ENCODE measurements at regions not wholly inside any gene's neighbourhood (a gene's known extent, or its start where the extent isn't known, plus 50 kb on each side); places are given as distances from the start of the nearest gene placed in this dataset.
"Not testable (repeated sequence)": the region's sequence is repeated elsewhere in the genome, so short reads cannot be mapped to it uniquely, and the experiment has no call there.

- H3K4me3 Mint-ChIP-seq = no peak overlapping the region
- H3K27ac Mint-ChIP-seq = peak overlapping the region in 1 of 8 donors; percentile 2
Measured at GRCh38 chr3:5051772-5052171, 70.3 kb upstream of the ARL8B start.

DNA sequence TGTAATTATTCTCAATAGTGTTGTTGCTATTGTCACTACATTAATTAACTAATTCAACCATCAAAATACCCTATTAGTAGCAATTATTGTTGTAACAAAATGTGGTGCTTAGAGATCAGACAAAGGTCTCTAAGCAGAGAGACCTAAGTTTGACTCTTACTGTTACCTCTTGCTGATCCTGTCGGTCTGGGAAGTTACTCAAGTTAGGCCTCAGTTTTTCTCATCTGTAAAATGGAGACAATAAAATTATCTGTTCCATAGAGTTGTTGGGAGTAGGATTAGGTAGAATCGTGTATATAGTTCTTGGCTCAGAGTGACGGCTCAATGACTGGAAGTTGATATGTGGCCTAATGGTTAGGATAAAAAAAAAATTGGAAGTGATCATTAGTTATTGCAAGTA lies 69.8 kb upstream of the ARL8B start:
- CTCF ChIA-PET = interaction anchor here (4.8 kb wide), 1 partner anchor 341 kb away, joined by 40 read pairs; no protein-coding TSS in a partner anchor
- Histone ChIP-seq H3K4me1 (ENCODE audit: insufficient read depth, low read length) (no peaks in the 10 kb centered on the region), H3K36me3 (ENCODE audit: insufficient read depth, low read length) (no peaks in the 10 kb centered on the region), H3K9me3 (ENCODE audit: low read length) (no peaks in the 10 kb centered on the region), H3K27ac (ENCODE audit: low read depth, low read length) (no peak overlapping the region), H3K27me3 (ENCODE audit: insufficient read depth, low read length, poor library complexity, severe bottlenecking) (no peaks in the 10 kb centered on the region), H3K4me3 (ENCODE audit: low read length) (no peak overlapping the region)
- H3K36me3 Mint-ChIP-seq = no peaks in the 10 kb centered on the region
- H3K27me3 Mint-ChIP-seq = no peaks in the 10 kb centered on the region
- peak overlapping the region in 1 of 8 donors; percentile 6 for H3K27ac Mint-ChIP-seq
- H3K4me1 Mint-ChIP-seq = no peaks in the 10 kb centered on the region
- DNase-seq = no peak
- peaks cover 0 to 5% (median 3%) of the 10 kb centered on the region in 5 donors for H3K9me3 Mint-ChIP-seq
- no peak overlapping the region for H3K4me3 Mint-ChIP-seq
- POLR2A ChIA-PET = no interaction called here

More at GRCh38 chr3:5051772-5052171, 70.3 kb upstream of the ARL8B start:
- no peaks in the 10 kb centered on the region for H3K9me3 ChIP-seq (ENCODE audit: low read length)
- peaks cover 0 to 5% (median 3%) of the 10 kb centered on the region in 5 donors for H3K9me3 Mint-ChIP-seq
- CTCF ChIA-PET = interaction anchor here (4.8 kb wide), 1 partner anchor 340 kb away, joined by 40 read pairs; no protein-coding TSS in a partner anchor
- H3K36me3 ChIP-seq (ENCODE audit: insufficient read depth, low read length) = no peaks in the 10 kb centered on the region
- DNase-seq = no peak
- no peak overlapping the region for H3K4me3 ChIP-seq (ENCODE audit: low read length)
- no peaks in the 10 kb centered on the region for H3K36me3 Mint-ChIP-seq
- no peaks in the 10 kb centered on the region for H3K27me3 ChIP-seq (ENCODE audit: insufficient read depth, low read length, poor library complexity, severe bottlenecking)
- no peaks in the 10 kb centered on the region for H3K4me1 Mint-ChIP-seq
- H3K4me1 ChIP-seq (ENCODE audit: insufficient read depth, low read length) = no peaks in the 10 kb centered on the region
- no peak overlapping the region for H3K27ac ChIP-seq (ENCODE audit: low read depth, low read length)
- no peaks in the 10 kb centered on the region for H3K27me3 Mint-ChIP-seq
- POLR2A ChIA-PET = no interaction called here

DNA sequence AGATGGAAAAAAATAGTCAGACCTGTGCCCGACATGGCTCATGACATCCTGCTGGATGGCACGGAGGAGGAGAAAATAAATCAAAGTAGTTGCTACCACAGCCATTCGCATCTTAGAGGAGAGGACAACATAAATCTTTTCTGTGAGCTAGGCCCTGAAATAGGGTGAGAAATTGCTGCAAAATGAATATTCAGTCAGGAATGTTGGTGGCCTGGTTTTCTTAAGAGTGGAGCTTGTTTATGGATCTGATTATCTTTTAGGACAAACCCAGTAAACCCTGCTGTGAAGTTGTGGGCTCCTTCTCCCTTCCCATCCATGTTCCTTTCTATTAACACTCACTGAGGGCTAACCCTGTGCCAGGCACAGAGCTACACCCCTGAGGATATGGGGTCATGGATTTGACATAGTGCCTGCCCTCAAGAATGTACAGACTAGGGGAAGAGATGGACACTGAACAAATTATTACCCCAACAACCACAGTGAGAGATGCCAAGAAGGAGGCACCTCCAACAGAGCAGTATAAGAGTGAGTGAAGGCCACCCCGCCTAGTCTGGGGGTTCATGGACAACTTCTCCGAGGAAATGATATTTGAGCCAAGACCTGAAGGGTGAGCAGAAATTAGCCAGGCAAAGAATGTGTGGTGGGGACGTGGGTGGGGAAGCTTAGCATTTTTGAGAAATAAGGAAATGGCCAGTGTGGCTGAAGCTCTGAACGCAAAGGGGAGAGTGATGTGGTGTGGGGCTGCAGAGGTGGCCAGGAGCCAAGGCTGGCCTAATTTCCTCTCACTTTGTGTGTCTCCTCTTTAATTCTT lies 68.9 kb upstream of the ARL8B start:
- no peak overlapping the region for H3K4me3 Mint-ChIP-seq
- no peaks in the 10 kb centered on the region for H3K4me1 Mint-ChIP-seq
- no peak overlapping the region for H3K4me3 ChIP-seq (ENCODE audit: low read length)
- H3K36me3 Mint-ChIP-seq = no peaks in the 10 kb centered on the region
- DNase-seq = no peak
- peaks cover 0 to 2% (median 0%) of the 10 kb centered on the region in 5 donors for H3K9me3 Mint-ChIP-seq
- H3K36me3 ChIP-seq (ENCODE audit: insufficient read depth, low read length) = no peaks in the 10 kb centered on the region
- ChIA-PET POLR2A (interaction anchor here (0.6 kb wide), 1 partner anchor 8 kb away, joined by 3 read pairs; no protein-coding TSS in a partner anchor), CTCF (interaction anchor here (0.7 to 4.8 kb wide), 3 partner anchors 339 to 431 kb away, joined by 3 to 40 read pairs (median 4); no protein-coding TSS in a partner anchor)
- no peaks in the 10 kb centered on the region for H3K27me3 ChIP-seq (ENCODE audit: insufficient read depth, low read length, poor library complexity, severe bottlenecking)
- H3K27me3 Mint-ChIP-seq = peaks cover 0 to 2% of the 10 kb centered on the region in 2 donors
- H3K27ac ChIP-seq (ENCODE audit: low read depth, low read length) = no peak overlapping the region
- no peaks in the 10 kb centered on the region for H3K4me1 ChIP-seq (ENCODE audit: insufficient read depth, low read length)
- H3K9me3 ChIP-seq (ENCODE audit: low read length) = no peaks in the 10 kb centered on the region
- H3K27ac Mint-ChIP-seq = peak overlapping the region in 2 of 8 donors; percentile 7 to 13

DNA sequence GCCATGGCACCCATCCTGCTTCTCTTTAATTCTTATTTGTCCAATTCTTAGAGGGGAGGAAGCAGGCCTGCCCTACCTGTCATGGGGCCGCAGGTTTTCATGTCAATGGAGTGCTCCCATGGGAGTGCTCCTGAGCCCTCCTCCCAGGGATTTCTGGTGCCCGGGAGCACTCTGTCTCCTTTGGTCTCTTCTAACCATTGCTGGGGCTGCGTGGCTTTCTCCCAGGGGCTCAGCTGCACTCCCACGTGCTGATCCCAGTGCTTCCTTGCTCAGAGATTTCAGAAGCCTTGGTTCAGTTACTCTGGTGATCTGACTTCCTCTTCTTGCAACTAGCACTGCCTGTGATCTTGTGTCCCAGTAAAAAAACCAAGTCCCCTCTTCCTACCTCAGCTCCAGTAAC lies 68.0 kb upstream of the ARL8B start:
- no peak overlapping the region for H3K4me3 Mint-ChIP-seq
- H3K4me3 ChIP-seq (ENCODE audit: low read length) = no peak overlapping the region
- ChIA-PET POLR2A (interaction anchor here (0.6 kb wide), 1 partner anchor 9 kb away, joined by 3 read pairs; no protein-coding TSS in a partner anchor), CTCF (interaction anchor here (1.2 to 4.8 kb wide), 3 partner anchors 31 to 343 kb away, joined by 4 to 40 read pairs (median 4); no protein-coding TSS in a partner anchor)
- H3K9me3 Mint-ChIP-seq = no peaks in the 10 kb centered on the region
- no peaks in the 10 kb centered on the region for H3K4me1 ChIP-seq (ENCODE audit: insufficient read depth, low read length)
- H3K27me3 ChIP-seq (ENCODE audit: insufficient read depth, low read length, poor library complexity, severe bottlenecking) = no peaks in the 10 kb centered on the region
- peak overlapping the region; percentile 9 for H3K27ac ChIP-seq (ENCODE audit: low read depth, low read length)
- H3K27me3 Mint-ChIP-seq = peaks cover 0 to 2% of the 10 kb centered on the region in 2 donors
- no peaks in the 10 kb centered on the region for H3K4me1 Mint-ChIP-seq
- no peak for DNase-seq
- no peaks in the 10 kb centered on the region for H3K36me3 ChIP-seq (ENCODE audit: insufficient read depth, low read length)
- no peaks in the 10 kb centered on the region for H3K9me3 ChIP-seq (ENCODE audit: low read length)
- no peaks in the 10 kb centered on the region for H3K36me3 Mint-ChIP-seq
- H3K27ac Mint-ChIP-seq = no peak overlapping the region

DNA sequence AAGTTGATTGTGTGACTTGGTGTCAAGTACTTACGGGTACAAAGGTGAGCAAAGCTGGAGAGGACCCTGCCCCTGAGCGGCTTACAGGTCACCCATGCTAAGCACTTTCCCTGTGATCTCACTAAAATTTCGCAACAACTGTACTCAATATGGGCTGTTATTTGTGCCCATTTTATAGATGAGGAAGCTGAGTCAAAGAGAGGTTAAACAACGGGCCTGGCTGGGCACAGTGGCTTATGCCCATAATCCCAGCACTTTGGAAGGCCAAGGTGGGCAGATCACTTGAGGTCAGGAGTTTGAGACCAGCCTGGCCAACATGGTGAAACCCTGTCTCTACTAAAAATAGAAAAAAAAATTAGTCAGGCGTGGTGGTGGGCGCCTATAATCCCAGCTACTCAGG lies 67.5 kb upstream of the ARL8B start:
- POLR2A ChIA-PET = not testable (repeated sequence)

GRCh38 chr3:5055357-5056110 lies 66.6 kb upstream of the ARL8B start:
- H3K36me3 Mint-ChIP-seq = no peaks in the 10 kb centered on the region
- Histone ChIP-seq H3K9me3 (ENCODE audit: low read length) (no peaks in the 10 kb centered on the region), H3K36me3 (ENCODE audit: insufficient read depth, low read length) (no peaks in the 10 kb centered on the region), H3K27me3 (ENCODE audit: insufficient read depth, low read length, poor library complexity, severe bottlenecking) (no peaks in the 10 kb centered on the region), H3K4me1 (ENCODE audit: insufficient read depth, low read length) (no peaks in the 10 kb centered on the region), H3K4me3 (ENCODE audit: low read length) (no peak overlapping the region), H3K27ac (ENCODE audit: low read depth, low read length) (no peak overlapping the region)
- POLR2A ChIA-PET = no interaction called here
- H3K9me3 Mint-ChIP-seq = no peaks in the 10 kb centered on the region
- DNase-seq = no peak
- no peaks in the 10 kb centered on the region for H3K4me1 Mint-ChIP-seq
- CTCF ChIA-PET = interaction anchor here (1.2 to 4.8 kb wide), 3 partner anchors 29 to 344 kb away, joined by 4 to 40 read pairs (median 5); no protein-coding TSS in a partner anchor
- peaks cover 2 to 7% of the 10 kb centered on the region in 2 donors for H3K27me3 Mint-ChIP-seq
- H3K27ac Mint-ChIP-seq = peak overlapping the region in 3 of 8 donors; percentile 7 to 61 (median 37)
- H3K4me3 Mint-ChIP-seq = no peak overlapping the region

More for the DNA sequence above, 67.5 kb upstream of the ARL8B start:
- H3K4me3 ChIP-seq (ENCODE audit: low read length); H3K4me3 Mint-ChIP-seq; H3K4me1 Mint-ChIP-seq; H3K27ac Mint-ChIP-seq; H3K27me3 Mint-ChIP-seq; H3K9me3 ChIP-seq (ENCODE audit: low read length); H3K36me3 Mint-ChIP-seq; H3K36me3 ChIP-seq (ENCODE audit: insufficient read depth, low read length); H3K27me3 ChIP-seq (ENCODE audit: insufficient read depth, low read length, poor library complexity, severe bottlenecking); DNase-seq; H3K4me1 ChIP-seq (ENCODE audit: insufficient read depth, low read length); H3K9me3 Mint-ChIP-seq: not testable (repeated sequence)
- CTCF ChIA-PET = interaction anchor here (1.2 to 4.8 kb wide), 4 partner anchors 28 to 343 kb away, joined by 4 to 40 read pairs (median 4); no protein-coding TSS in a partner anchor
- peak overlapping the region; percentile 9 for H3K27ac ChIP-seq (ENCODE audit: low read depth, low read length)

DNA sequence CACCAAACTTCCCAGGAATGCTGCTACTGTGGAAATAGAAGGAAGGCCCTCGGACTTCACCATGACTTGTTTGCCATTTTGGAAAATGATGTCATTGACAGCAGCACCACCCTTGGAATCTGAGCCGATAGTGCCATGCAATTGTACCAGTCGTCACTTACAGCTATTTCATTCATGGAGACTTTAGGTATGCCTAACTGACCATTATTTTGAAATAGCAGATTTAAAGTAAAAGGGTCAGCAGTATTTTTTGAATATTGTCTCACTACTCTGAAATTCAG lies 66.0 kb upstream of the ARL8B start:
- Histone ChIP-seq H3K36me3 (ENCODE audit: insufficient read depth, low read length) (no peaks in the 10 kb centered on the region), H3K27me3 (ENCODE audit: insufficient read depth, low read length, poor library complexity, severe bottlenecking) (no peaks in the 10 kb centered on the region), H3K4me1 (ENCODE audit: insufficient read depth, low read length) (no peaks in the 10 kb centered on the region), H3K27ac (ENCODE audit: low read depth, low read length) (no peak overlapping the region), H3K9me3 (ENCODE audit: low read length) (no peaks in the 10 kb centered on the region), H3K4me3 (ENCODE audit: low read length) (no peak overlapping the region)
- no peaks in the 10 kb centered on the region for H3K9me3 Mint-ChIP-seq
- no peaks in the 10 kb centered on the region for H3K36me3 Mint-ChIP-seq
- no peak overlapping the region for H3K4me3 Mint-ChIP-seq
- DNase-seq = no peak
- POLR2A ChIA-PET = no interaction called here
- H3K27me3 Mint-ChIP-seq = peaks cover 2 to 8% of the 10 kb centered on the region in 2 donors
- CTCF ChIA-PET = interaction anchor here (1.2 to 5.6 kb wide), 4 partner anchors 168 to 369 kb away, joined by 3 to 95 read pairs (median 22); no protein-coding TSS in a partner anchor
- no peak overlapping the region for H3K27ac Mint-ChIP-seq
- H3K4me1 Mint-ChIP-seq = no peaks in the 10 kb centered on the region

- Mint-ChIP-seq H3K36me3 (no peaks in the 10 kb centered on the region), H3K9me3 (no peaks in the 10 kb centered on the region), H3K4me1 (no peaks in the 10 kb centered on the region), H3K4me3 (no peak overlapping the region), H3K27me3 (peaks cover 4 to 10% of the 10 kb centered on the region in 2 donors), H3K27ac (peak overlapping the region in 2 of 8 donors; percentile 30 to 56)
- Histone ChIP-seq H3K9me3 (ENCODE audit: low read length) (no peaks in the 10 kb centered on the region), H3K36me3 (ENCODE audit: insufficient read depth, low read length) (no peaks in the 10 kb centered on the region), H3K4me3 (ENCODE audit: low read length) (no peak overlapping the region), H3K27ac (ENCODE audit: low read depth, low read length) (no peak overlapping the region), H3K27me3 (ENCODE audit: insufficient read depth, low read length, poor library complexity, severe bottlenecking) (no peaks in the 10 kb centered on the region), H3K4me1 (ENCODE audit: insufficient read depth, low read length) (no peaks in the 10 kb centered on the region)
- POLR2A ChIA-PET = no interaction called here
- CTCF ChIA-PET = interaction anchor here (0.6 to 5.6 kb wide), 15 partner anchors 15 to 370 kb away, joined by 3 to 95 read pairs (median 4); no protein-coding TSS in a partner anchor
- DNase-seq = no peak
Measured at GRCh38 chr3:5057272-5057671, 64.8 kb upstream of the ARL8B start.
